ENCODE measurements at regions not wholly inside any gene's neighbourhood (a gene's known extent, or its start where the extent isn't known, plus 50 kb on each side); places are given as distances from the start of the nearest gene placed in this dataset.
"Not testable (repeated sequence)": the region's sequence is repeated elsewhere in the genome, so short reads cannot be mapped to it uniquely, and the experiment has no call there.

GRCh38 chr16:52386694-52387093, 160.2 kb downstream of the TOX3 start:
- no peak for DNase-seq (ENCODE audit: low read depth in 3 of 3, low spot score in 2 of 3)

GRCh38 chr16:52384378-52384777, 162.6 kb downstream of the TOX3 start:
- no peak for DNase-seq (ENCODE audit: low read depth in 3 of 3, low spot score in 2 of 3)

GRCh38 chr16:52383640-52384292, 163.2 kb downstream of the TOX3 start:
- DNase-seq (ENCODE audit: low read depth in 3 of 3, low spot score in 2 of 3) = no peak

- DNase-seq (ENCODE audit: low read depth in 3 of 3, low spot score in 2 of 3) = no peak
These were observed 163.8 kb downstream of the TOX3 start for GRCh38 chr16:52383119-52383518.

- no peak for DNase-seq (ENCODE audit: low read depth in 3 of 3, low spot score in 2 of 3)
These were observed 167.4 kb downstream of the TOX3 start for GRCh38 chr16:52379551-52379950.

GRCh38 chr16:52376676-52377280, 170.2 kb downstream of the TOX3 start:
- no peak for DNase-seq (ENCODE audit: low read depth in 3 of 3, low spot score in 2 of 3)

GRCh38 chr16:52372313-52372712, 174.6 kb downstream of the TOX3 start:
- no peak for DNase-seq (ENCODE audit: low read depth in 3 of 3, low spot score in 2 of 3)

- no peak for DNase-seq (ENCODE audit: low read depth in 3 of 3, low spot score in 2 of 3)
These were observed 178.1 kb downstream of the TOX3 start for GRCh38 chr16:52368859-52369258.

GRCh38 chr16:52367821-52368220, 179.1 kb downstream of the TOX3 start:
- DNase-seq (ENCODE audit: low read depth in 3 of 3, low spot score in 2 of 3) = no peak

GRCh38 chr16:52366983-52367382, 180.0 kb downstream of the TOX3 start:
- DNase-seq (ENCODE audit: low read depth in 3 of 3, low spot score in 2 of 3) = no peak

- no peak for DNase-seq (ENCODE audit: low read depth in 3 of 3, low spot score in 2 of 3)
These were observed 182.4 kb downstream of the TOX3 start for GRCh38 chr16:52364500-52364899.

GRCh38 chr16:52363082-52363481, 183.9 kb downstream of the TOX3 start:
- DNase-seq (ENCODE audit: low read depth in 3 of 3, low spot score in 2 of 3) = no peak

- no peak for DNase-seq (ENCODE audit: low read depth in 3 of 3, low spot score in 2 of 3)
These were observed 189.2 kb downstream of the TOX3 start for GRCh38 chr16:52357711-52358110.

- no peak for DNase-seq (ENCODE audit: low read depth in 3 of 3, low spot score in 2 of 3)
These were observed 193.7 kb downstream of the TOX3 start for GRCh38 chr16:52353249-52353648.

- DNase-seq (ENCODE audit: low read depth in 3 of 3, low spot score in 2 of 3) = no peak
These were observed 195.5 kb downstream of the TOX3 start for GRCh38 chr16:52351451-52351850.

- DNase-seq (ENCODE audit: low read depth in 3 of 3, low spot score in 2 of 3) = no peak
These were observed 196.8 kb downstream of the TOX3 start for GRCh38 chr16:52350031-52350642.

- DNase-seq (ENCODE audit: low read depth in 3 of 3, low spot score in 2 of 3) = no peak
These were observed 200.2 kb downstream of the TOX3 start for GRCh38 chr16:52346709-52347108.

- DNase-seq (ENCODE audit: low read depth in 3 of 3, low spot score in 2 of 3) = not testable (repeated sequence)
These were observed 213.3 kb downstream of the TOX3 start for GRCh38 chr16:52333673-52334072.

GRCh38 chr16:52320930-52321439, 226.0 kb downstream of the TOX3 start:
- no peak for DNase-seq (ENCODE audit: low read depth in 3 of 3, low spot score in 2 of 3)

- no peak for DNase-seq (ENCODE audit: low read depth in 3 of 3, low spot score in 2 of 3)
These were observed 228.5 kb downstream of the TOX3 start for GRCh38 chr16:52318302-52319009.

- no peak for DNase-seq (ENCODE audit: low read depth in 3 of 3, low spot score in 2 of 3)
These were observed 230.7 kb downstream of the TOX3 start for GRCh38 chr16:52316241-52316640.
